Common myeloid progenitor, CD34-positive (primary cell): ENCODE measurements at regions not wholly inside any gene's neighbourhood (a gene's known extent, or its start where the extent isn't known, plus 50 kb on each side); places are given as distances from the start of the nearest gene placed in this dataset.

ENCODE experiments used
- CTCF ChIA-PET: fragments of 350-600 bp; sonication (Branson Sonifier 250); formaldehyde crosslinking; loops from one replicate; lab custom pipeline; 2021; ENCODE audit warnings: antibody characterized with exemption; lab: Charles Lee
- POLR2A ChIA-PET: fragments of 350-600 bp; sonication (Branson Sonifier 250); formaldehyde crosslinking; loops from one replicate; lab custom pipeline; 2021; ENCODE audit warnings: antibody characterized with exemption; lab: Charles Lee
- DNase-seq, 3 donors: peaks; one replicate each; pipeline versions ENCODE4 v3.0.0 to v3.0.0-alpha.2; 2013
- H3K27ac ChIP-seq, 2 experiments: 1 replicate in 1 of 2; 2 replicates in 1 of 2; pipeline ENCODE4 v1.7.0; 2013; ENCODE audit warnings: inconsistent platforms in 2 of 2, low read length in 2 of 2, mild to moderate bottlenecking in 2 of 2, low read depth in 1 of 2, moderate library complexity in 1 of 2; ENCODE audit not compliant: severe bottlenecking in 2 of 2, insufficient read depth in 1 of 2, poor library complexity in 1 of 2
- H3K27me3 ChIP-seq, 5 experiments: replicated peaks in 2 of 5; 1 replicate in 3 of 5; 2 replicates in 2 of 5; pipeline versions ENCODE4 v1.6.1 to v1.7.0; 2013; ENCODE audit warnings: low read length in 4 of 5, mild to moderate bottlenecking in 2 of 5, moderate library complexity in 2 of 5, inconsistent platforms in 1 of 5; ENCODE audit not compliant: insufficient read depth in 5 of 5, control insufficient read depth in 4 of 5
- H3K36me3 ChIP-seq, 4 experiments: 1 replicate in 2 of 4; 2 replicates in 2 of 4; pipeline versions ENCODE4 v1.6.1 to v1.7.0; 2013; ENCODE audit warnings: low read length in 3 of 4, control low read depth in 1 of 4, mild to moderate bottlenecking in 1 of 4; ENCODE audit not compliant: control insufficient read depth in 4 of 4, insufficient read depth in 4 of 4
- H3K4me1 ChIP-seq, 4 experiments: 1 replicate in 3 of 4; 2 replicates in 1 of 4; pipeline versions ENCODE4 v1.6.1 to v1.7.1; 2013; ENCODE audit warnings: low read length in 3 of 4, mild to moderate bottlenecking in 3 of 4, control low read depth in 1 of 4, inconsistent platforms in 1 of 4, moderate library complexity in 1 of 4; ENCODE audit not compliant: control insufficient read depth in 4 of 4, insufficient read depth in 4 of 4; ENCODE audit errors: control extremely low read depth in 1 of 4
- H3K4me3 ChIP-seq, 7 experiments: 1 replicate in 4 of 7; 2 replicates in 3 of 7; pipeline versions ENCODE4 v1.5.1 to v1.7.0; 2013; ENCODE audit warnings: mild to moderate bottlenecking in 7 of 7, low read length in 6 of 7, moderate library complexity in 6 of 7, inconsistent platforms in 2 of 7, low read depth in 2 of 7, control low read depth in 1 of 7; ENCODE audit not compliant: insufficient read depth in 4 of 7, control insufficient read depth in 1 of 7; ENCODE audit errors: extremely low read depth in 1 of 7
- H3K9me3 ChIP-seq, 5 experiments: 1 replicate in 4 of 5; 2 replicates in 1 of 5; pipeline versions ENCODE4 v1.6.1 to v1.7.1; 2013; ENCODE audit warnings: low read length in 4 of 5, mild to moderate bottlenecking in 2 of 5, inconsistent platforms in 1 of 5, low read depth in 1 of 5, moderate library complexity in 1 of 5; ENCODE audit not compliant: control insufficient read depth in 4 of 5, insufficient read depth in 2 of 5; ENCODE audit errors: control extremely low read depth in 1 of 5
- WGBS: methylation state at CpG from one replicate; pipeline ENCODE4 v1.1.5; 2013; ENCODE audit not compliant: insufficient coverage; 5-methylcytosine and 5-hydroxymethylcytosine counted together

DNA sequence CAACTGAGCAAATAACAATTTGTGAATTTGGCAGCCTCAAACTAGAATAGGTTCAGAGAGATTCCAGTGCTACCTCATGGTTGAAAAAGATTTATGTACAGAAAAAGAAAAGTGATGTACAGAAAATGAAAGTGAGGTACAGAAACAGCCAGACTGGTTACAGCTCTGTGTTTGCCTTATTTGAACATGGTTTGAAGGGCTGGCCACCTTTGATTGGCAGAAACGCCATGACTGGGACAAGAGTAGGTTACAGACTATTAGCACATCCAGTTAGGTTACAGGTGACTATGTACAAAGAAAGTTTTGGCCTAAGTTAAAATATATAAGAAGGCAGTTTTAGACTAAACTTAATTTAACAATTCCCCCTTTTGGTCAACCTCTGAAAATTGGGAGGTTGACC, 309.4 kb downstream of the BTG1 start:
- Histone ChIP-seq H3K27me3 (no peaks in the 10 kb centered on the region), H3K9me3 (peaks cover 0 to 3% (median 0%) of the 10 kb centered on the region in 5 experiments), H3K27ac (no peak overlapping the region), H3K4me3 (no peak overlapping the region), H3K36me3 (no peaks in the 10 kb centered on the region), H3K4me1 (no peaks in the 10 kb centered on the region)
- DNase-seq, result no peak
- no CpG with 5 or more reads among the region's 1 CpG for WGBS
- ChIA-PET CTCF (no interaction called here), POLR2A (no interaction called here)

- CTCF ChIA-PET, result no interaction called here
- Histone ChIP-seq H3K4me1 (no peaks in the 10 kb centered on the region), H3K36me3 (no peaks in the 10 kb centered on the region), H3K27ac (no peak overlapping the region), H3K4me3 (no peak overlapping the region), H3K27me3 (no peaks in the 10 kb centered on the region), H3K9me3 (no peaks in the 10 kb centered on the region)
- DNase-seq, result no peak
- POLR2A ChIA-PET, result no interaction called here
Observed at GRCh38 chr12:91835693-91836092, 310.0 kb downstream of the BTG1 start.

GRCh38 chr12:91833780-91834359, 311.8 kb downstream of the BTG1 start:
- no peaks in the 10 kb centered on the region for H3K9me3 ChIP-seq
- CTCF ChIA-PET, result no interaction called here
- DNase-seq, result no peak
- H3K27me3 ChIP-seq, result no peaks in the 10 kb centered on the region
- 100% methylated on average over 2 of the region's 3 CpGs for WGBS
- no peak overlapping the region for H3K4me3 ChIP-seq
- POLR2A ChIA-PET, result no interaction called here
- no peaks in the 10 kb centered on the region for H3K36me3 ChIP-seq
- H3K4me1 ChIP-seq, result no peaks in the 10 kb centered on the region
- no peak overlapping the region for H3K27ac ChIP-seq

- H3K36me3 ChIP-seq, result no peaks in the 10 kb centered on the region
- ChIA-PET CTCF (no interaction called here), POLR2A (no interaction called here)
- no peak overlapping the region for H3K27ac ChIP-seq
- no peaks in the 10 kb centered on the region for H3K27me3 ChIP-seq
- no peak for DNase-seq
- WGBS, result 98% methylated on average over 3 of the region's 3 CpGs
- no peaks in the 10 kb centered on the region for H3K9me3 ChIP-seq
- no peak overlapping the region for H3K4me3 ChIP-seq
- no peaks in the 10 kb centered on the region for H3K4me1 ChIP-seq
Observed at GRCh38 chr12:91825999-91826398, 319.6 kb downstream of the BTG1 start.

- ChIA-PET POLR2A (no interaction called here), CTCF (no interaction called here)
- Histone ChIP-seq H3K9me3 (no peaks in the 10 kb centered on the region), H3K27me3 (no peaks in the 10 kb centered on the region), H3K4me1 (no peaks in the 10 kb centered on the region), H3K36me3 (no peaks in the 10 kb centered on the region), H3K27ac (no peak overlapping the region), H3K4me3 (no peak overlapping the region)
- DNase-seq, result no peak
Observed at GRCh38 chr12:91824991-91825390, 320.7 kb downstream of the BTG1 start.

- H3K27me3 ChIP-seq, result no peaks in the 10 kb centered on the region
- no peaks in the 10 kb centered on the region for H3K9me3 ChIP-seq
- no peak overlapping the region for H3K4me3 ChIP-seq
- ChIA-PET CTCF (no interaction called here), POLR2A (no interaction called here)
- no peak for DNase-seq
- H3K36me3 ChIP-seq, result no peaks in the 10 kb centered on the region
- no peaks in the 10 kb centered on the region for H3K4me1 ChIP-seq
- H3K27ac ChIP-seq, result no peak overlapping the region
Observed at GRCh38 chr12:91819132-91819447, 326.6 kb downstream of the BTG1 start.

DNA sequence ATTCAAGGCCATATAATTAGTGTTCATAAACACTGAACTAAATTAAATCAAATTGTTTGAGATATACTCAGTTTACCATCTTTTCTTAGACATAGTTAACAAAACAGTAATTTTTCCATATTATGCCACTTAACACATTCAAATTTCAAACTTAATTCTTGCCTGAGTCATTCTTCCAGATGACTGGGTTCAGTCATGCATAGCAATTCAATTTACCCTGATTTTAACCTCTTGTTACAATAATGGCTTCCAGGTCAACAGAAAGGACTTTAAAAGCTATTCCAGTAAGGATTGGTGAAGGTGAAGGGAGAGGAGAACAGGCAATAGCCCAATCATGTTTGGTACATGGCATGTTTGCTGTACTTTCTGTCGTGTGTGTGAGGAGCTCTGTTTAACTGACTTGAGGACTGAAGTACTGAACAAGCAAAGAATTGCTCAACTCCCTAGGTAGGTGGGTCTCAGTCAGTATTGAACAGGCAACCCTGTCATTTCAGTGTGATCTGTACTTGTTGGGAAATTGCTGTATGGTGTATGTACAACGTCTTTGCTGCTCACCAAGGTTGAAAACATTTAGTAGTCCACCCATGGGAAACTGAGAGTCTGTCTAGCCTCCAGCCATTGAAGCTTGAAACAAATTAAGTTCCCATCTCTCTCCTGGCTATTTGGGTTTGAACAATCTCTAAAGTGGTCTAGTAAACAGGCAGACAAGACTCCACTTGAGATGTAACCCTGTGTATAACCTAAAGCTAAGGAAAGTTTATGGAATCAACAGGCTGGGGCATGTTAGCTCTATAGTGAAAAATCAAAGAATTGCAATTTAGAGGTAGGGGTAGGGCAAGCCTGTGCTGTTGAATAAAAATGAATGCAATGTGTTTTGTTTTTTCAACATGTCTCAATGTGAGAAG, 327.2 kb downstream of the BTG1 start:
- ChIA-PET POLR2A (no interaction called here), CTCF (interaction anchor here (1.0 kb wide), 1 partner anchor 127 kb away, joined by 3 read pairs; no protein-coding TSS in a partner anchor)
- Histone ChIP-seq H3K27me3 (no peaks in the 10 kb centered on the region), H3K27ac (no peak overlapping the region), H3K9me3 (no peaks in the 10 kb centered on the region), H3K4me3 (no peak overlapping the region), H3K36me3 (no peaks in the 10 kb centered on the region), H3K4me1 (no peaks in the 10 kb centered on the region)
- WGBS, result 100% methylated on average over 1 of the region's 2 CpGs
- no peak for DNase-seq
